Endothelial cell of hepatic sinusoid (primary cell): ENCODE measurements at regions not wholly inside any gene's neighbourhood (a gene's known extent, or its start where the extent isn't known, plus 50 kb on each side); places are given as distances from the start of the nearest gene placed in this dataset.
"Not testable (repeated sequence)": the region's sequence is repeated elsewhere in the genome, so short reads cannot be mapped to it uniquely, and the experiment has no call there.

ENCODE experiments used
- in situ Hi-C: cut with HindIII; loops from 2 replicates; pipeline ENCODE4 v1.10.0; 2017; ENCODE audit warnings: low sequenced_read_pairs

DNA sequence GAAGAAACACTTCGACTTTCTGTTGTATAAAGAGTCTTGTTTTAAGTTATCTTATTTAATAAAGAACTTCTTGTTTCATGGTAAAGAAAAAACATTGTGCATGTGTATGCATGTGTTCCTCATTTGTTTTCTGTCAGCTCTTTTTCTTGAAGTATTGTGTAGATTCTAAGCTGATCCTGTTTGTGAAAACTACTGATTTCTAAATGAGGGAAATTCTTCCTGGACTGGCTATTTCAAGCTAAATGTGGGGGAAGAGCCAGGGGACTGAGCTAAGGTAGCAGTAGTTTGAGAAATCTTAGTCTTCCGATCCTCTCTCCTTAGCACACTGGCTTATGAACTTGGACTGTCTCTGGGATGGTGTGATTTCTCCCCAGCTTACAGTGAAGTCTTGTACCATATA lies 56.4 kb upstream of the RBMS1 start:
- in situ Hi-C loops, result no loop called here

DNA sequence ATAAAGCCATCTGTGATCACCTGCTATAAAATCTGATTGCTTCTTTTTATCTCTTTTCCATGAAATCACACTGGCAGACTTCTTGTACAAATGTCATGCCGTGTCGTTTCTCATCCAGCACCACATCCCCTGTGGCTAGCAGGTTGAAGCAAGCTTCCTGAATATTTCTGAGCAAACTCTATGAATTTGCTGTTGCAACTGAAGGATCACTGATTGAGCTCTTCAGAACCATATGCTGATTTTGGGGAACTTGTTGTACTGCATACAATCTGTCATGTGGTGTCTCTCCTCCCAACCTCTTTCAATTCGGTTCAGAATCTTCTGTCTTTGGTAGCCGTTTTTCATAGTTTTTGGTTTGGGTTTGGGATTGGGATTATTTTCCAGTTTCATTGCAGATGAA lies 57.7 kb upstream of the RBMS1 start:
- in situ Hi-C loops, result no loop called here

DNA sequence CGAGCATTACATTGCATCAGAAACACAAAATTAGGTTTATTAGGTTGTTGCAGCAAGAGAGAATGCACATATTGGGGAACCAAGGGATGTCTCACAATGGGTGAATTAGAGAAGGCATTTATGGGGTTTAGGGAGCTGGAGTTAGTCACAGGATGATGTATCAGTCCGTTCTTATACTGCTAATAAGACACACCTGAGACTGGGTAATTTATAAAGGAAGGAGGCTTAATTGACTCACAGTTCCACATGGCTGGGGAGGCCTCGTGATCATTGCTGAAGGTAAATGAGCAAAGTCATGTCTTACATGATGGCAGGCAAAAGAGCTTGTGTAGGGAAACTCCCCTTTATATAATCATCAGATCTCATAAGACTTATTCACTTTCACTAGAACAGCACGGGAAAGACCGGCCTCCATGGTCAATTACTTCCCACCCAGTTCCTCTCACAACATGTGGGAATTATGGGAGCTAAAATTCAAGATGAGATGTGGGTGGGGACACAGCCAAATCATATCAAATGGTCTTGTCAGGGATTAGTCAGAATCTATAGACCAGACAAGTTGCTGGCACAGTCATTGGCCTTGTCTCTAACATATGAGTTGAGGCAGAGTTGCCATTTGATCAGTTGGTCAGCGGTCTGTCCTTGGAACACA lies 61.9 kb upstream of the RBMS1 start:
- in situ Hi-C loops, result no loop called here

DNA sequence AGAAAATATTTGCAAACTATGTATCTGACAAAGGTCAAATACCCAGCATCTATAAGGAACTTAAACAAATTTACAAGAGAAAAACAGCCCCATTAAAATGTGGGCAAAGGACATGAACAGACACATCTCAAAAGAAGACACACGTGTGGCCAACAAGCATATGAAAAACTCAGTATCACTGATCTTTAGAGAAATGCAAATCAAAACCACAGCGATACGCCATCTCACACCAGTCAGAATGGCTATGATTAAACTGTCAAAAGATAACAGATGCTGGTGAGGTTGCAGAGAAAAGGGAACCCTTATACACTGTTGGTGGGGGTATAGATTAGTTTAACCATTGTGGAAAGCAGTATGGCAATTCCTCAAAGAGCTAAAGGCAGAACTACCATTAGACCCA lies 64.3 kb upstream of the RBMS1 start:
- in situ Hi-C loops, result no loop called here

DNA sequence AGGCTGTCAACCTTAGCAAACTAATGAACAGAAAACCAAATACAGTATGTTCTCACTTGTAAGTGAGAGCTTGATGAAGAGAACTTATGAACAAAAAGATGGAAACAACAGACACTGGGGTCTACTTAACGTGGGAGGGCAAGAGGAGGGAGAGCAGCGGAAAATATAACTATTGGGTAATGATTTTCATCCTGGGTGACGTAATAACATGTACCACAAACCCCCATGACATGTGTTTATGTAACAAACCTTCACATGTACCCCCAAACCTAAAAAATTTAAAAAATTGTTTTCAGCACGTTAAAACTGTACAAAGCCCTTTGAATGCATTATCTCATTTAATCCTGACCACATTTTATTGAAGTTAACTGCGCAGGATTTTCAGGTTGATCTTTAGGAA lies 64.9 kb upstream of the RBMS1 start:
- in situ Hi-C loops, result no loop called here

DNA sequence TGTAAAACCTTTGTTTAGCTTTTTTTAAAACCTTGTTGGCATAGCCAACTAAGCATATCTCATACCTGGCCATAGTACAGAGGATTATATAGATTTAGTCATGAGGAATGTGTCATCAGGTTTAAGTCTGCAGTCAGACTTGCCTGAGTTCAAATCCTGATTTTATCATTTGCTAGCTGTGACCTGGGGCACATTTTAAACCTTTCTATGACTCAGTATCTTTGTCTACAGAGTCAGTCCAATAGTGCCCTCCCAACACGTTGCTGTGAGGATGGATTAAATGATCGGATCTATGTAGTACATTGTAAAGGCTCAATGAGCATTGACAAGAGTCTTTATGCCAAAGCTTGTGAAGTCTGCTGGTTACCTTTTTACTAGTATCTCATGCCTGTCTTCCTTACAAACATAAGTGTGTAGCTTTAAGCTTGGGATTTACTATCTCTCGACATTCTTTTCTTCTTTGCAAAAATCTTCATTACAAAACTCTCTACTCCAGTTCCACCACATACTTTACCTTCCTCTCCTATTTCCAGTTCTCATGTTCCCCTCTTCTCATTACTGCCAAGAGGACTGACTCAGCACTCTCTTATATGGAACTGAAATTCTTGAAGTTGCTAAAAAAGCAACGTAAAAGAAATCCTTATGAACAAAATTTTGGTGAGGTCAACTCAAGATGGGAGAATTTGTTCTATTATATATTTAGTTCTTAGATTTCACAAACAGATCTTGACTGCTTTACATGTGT lies 68.1 kb upstream of the RBMS1 start:
- in situ Hi-C loops, result no loop called here

DNA sequence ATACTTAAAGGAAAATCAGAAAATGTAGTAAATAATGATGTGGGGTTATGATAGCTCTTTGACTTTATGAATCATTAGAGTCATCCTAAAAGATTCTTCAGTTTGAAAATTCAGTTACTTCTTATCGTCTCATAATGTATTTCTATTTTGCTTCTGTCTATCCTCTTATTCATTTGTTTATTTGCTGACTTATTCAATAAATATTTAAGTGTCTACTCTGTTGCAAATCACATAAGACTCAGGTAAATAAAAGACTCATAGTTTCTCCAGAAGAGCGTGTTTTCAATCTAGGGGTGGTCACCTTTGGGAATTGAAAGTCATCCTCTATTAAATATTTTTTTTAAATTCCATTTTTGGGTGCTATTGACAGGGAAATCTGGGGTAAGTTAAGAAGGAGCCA lies 69.1 kb upstream of the RBMS1 start:
- in situ Hi-C loops, result no loop called here

DNA sequence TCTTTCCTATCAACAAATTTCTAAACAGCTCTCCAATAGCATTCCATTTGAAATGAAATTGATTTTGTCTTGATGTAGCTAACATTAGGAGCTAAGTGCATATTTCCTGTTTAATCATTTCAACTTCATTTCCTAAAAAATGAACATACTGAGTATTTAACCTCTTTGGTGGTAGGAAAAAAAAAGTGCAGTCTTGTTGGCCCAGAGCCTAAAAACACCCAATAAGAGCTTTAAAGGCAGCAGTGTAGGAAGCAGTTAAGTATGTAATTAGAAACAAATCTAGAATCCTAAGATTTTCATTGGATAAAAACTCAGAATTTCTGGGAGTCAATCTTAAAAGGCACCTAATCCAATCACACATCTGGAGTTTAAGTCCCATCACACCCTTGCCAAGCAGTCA lies 71.0 kb upstream of the RBMS1 start:
- in situ Hi-C loops, result no loop called here

DNA sequence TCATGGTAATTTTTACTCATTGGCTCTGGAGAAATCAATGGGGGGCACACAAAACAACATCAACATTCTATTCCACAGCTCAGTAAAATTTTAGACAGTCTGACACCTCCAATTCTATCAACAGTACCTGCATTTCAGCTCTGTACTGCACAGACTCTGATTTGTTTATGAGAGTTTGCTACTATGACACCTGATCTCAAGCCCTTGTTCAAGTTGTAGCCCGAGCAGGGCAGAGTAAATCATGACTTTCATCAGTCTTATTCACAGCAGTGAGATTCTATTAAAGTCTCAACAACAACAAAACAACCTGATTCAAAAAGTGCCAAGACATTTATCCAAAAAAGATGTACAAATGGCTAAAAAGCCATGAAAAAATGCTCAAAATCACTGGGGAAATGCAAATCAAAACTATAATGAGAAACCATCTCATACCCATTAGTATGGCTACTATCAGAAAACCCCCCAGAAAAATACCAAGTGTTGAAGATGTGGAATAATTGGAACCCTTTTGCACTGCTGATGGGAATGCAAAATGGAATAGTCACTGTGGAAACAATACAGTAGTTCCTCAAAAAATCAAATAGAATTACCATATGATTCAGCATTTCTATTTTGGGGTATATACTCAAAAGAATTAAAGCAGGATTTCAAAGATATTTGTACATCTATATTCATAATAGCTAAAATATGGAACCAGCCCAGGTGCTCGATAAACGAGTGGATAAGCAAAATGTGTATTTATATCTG lies 71.7 kb upstream of the RBMS1 start:
- in situ Hi-C loops, result no loop called here

DNA sequence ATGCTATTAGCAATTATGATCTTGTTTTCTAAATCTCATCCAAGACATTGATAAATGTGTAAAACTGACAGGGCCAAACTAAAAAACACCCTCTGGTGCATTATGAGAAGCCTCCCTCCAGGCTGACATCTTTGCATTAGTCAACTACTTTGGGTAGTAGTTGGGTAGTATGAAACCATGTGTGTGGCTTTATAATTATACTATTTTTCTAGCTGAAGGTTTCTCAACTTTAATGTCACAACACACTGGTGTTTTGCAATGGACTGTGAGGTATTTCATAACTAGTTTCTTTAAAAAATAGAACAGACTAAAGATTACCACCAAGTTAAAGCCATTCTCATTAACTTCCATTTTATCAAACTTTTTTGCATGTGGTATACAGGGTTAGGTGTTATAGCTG lies 73.1 kb upstream of the RBMS1 start:
- in situ Hi-C loops, result no loop called here

DNA sequence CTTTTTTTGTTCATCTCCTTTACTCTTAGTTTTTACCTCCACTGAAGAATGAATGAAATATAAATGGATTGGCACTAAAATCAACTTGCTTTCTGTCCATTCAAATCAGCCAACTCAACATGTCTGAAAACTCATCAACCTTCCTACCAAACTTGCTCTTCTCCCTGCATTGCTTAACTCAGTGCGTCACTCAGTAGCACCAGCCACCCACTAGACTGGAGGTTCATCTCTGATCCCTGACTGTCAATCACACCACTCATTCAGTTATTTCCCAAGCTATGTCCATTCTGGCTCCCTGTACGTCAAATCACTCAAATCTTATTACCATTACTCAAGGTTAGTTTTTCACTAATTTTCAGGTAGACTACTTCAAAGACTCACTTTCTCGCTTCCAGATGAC lies 75.2 kb upstream of the RBMS1 start:
- in situ Hi-C loops, result no loop called here

DNA sequence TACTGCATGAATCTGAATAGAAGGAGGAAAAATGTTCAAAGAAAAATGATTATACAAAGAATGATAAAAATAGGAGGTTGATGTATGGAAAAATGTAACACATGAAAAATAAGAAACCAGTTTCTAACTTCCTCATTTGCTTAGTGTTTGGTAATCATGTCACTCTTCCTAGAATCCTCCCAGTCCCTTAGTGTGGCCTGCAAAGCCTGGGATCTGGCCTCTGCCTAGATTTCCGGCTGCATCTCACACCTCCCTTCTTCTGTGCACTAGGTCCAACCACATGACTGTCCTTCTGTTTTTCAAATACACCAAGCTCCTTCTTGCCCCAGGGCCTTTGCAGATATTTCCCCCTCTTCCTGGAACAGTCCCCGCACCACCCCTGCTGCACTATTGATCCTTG lies 76.8 kb upstream of the RBMS1 start:
- in situ Hi-C loops, result no loop called here

DNA sequence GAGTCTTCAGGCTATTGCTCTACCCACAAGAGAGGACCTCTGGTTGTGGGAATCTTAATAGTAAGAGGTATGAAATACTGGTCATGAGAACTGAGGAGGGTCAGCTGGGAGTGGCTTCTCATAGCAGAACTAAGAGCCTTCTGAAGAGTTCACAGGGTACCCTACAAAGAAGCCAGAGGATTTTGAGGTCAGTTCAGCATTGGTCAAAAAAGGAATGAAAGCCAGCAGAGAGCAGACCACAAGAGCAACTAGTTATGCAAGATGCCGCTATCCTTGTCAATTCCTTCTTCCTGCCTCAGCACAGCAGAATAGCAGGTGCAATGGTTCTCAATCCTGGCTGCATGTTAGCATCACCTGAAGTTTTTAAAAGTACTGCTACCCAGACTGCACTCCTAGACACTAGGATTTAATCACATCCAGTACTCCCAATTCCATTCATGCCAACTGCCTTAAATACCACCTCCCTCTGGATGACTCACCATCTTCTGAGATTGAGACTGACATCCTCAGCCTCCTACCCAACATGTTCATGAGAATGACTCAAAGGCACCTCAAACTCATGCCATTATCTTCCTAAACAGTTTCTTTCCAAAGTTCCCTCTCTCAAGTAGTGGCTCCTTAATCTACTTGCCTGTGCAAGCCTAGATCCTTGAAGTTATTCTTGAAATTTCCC lies 81.0 kb upstream of the RBMS1 start:
- in situ Hi-C loops, result no loop called here

DNA sequence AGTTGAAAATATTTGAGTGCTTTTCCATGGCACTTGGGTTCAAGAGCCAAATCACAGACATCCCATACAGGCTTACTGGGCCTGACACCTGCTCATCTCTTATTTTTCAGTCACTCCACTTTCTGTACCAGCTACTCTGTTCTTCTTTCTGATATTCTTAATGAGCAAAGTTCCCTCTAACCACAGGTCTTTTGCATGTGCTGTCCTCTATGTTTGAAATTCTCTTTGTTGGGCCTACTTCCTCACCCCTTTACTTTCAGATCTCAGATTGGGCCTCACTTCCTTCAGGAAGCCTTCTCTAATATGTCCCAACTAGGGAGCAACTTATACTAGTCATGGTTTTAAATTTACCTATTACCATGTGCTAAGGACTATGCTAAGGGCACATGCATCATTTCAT lies 81.8 kb upstream of the RBMS1 start:
- in situ Hi-C loops, result no loop called here

DNA sequence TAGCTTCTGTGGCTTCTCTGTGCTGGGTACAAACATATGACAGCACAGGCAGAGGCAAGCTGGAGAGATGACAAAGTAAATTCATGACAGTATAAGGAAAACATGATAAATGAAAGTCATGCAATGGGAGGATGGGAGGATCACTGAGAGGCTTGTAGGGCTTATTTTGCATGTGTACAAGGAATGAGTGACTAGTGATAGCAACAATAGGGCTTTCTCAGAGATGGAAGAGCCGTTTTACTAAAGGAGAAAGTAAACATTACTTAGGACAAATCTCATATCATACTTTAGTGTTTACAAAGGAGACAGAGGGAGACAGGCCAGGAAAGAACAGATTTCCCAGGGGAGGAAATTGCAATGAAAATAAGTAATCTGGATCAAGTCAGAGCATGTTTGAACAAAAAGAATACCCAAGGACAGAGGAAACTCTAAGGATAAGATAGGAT lies 82.5 kb upstream of the RBMS1 start:
- in situ Hi-C loops, result no loop called here

DNA sequence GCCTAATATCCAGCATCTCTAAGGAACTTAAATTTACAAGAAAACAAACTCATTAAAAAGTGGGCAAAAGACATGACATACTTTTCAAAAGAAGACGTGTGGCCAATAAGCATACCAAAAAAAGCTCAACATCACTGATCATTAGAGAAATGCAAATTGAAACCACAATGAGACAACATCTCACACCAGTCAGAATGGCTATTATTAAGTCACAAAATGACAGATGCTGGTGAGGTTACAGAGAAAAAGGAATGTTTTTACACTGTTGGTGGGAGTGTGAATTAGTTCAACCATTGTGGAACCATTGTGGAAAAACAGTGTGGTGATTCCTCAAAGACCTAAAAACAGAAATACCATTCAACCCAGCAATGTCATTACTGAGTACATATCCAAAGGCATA lies 83.5 kb upstream of the RBMS1 start:
- in situ Hi-C loops, result not testable (repeated sequence)

DNA sequence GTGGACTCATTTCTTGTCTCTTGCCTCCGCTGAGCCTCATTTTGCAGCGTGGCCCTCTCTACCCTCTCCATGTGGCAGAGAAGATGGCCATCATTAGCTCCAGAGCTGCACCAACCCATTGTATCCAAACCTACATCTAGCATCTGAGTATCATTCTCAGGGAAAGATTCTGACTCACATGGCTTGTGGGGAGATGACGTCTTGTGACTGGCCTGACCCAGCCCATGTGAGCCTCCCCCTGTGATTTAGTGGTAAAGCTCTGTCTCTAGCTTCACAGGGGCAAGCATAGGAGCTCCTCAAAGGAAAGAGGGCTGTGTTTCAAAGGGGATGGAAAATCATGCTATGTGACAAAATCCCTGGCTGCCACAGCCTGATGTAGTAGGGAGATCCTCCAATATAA lies 87.4 kb upstream of the RBMS1 start:
- in situ Hi-C loops, result loop anchor here (5.0 kb wide), 1 partner anchor 64 kb away; no protein-coding TSS in a partner anchor

DNA sequence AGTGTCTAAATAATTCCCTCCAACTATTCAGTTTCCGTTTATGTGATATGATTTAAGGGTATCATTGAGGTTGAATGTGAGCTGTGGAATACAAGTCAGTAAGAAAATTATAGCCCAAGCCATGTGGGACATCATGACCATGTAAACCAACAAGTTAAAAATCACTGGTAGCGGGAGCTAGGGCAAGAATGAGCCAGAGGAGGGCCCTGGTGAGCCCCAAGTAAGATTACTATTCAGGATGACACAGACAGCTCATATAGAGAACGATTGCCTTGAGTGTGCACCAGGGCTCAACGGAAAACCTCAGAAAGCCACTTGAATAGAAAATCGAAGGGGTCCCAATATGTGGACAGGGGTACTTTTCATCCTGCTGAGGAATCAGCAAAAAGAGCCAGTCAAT lies 87.8 kb upstream of the RBMS1 start:
- in situ Hi-C loops, result loop anchor here (5.0 kb wide), 1 partner anchor 64 kb away; no protein-coding TSS in a partner anchor

DNA sequence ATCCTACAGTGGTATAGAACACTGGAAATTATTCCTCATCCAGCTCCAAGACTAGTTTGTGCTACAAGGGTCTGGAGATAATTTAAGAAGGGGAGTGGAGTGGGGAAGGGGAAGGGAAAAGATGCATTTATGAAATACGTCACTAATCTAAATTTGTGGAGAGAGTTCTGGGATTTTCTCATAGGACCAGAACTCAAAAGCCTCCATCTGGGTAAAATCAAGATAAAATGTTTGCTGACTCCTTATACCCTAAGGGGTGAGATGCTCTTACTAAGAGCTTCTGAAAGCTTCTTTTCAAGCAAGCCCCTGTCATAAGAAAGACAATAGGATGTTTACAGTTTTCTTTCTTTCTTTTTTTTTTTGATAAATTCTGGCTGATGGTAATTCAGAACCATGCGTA lies 88.5 kb upstream of the RBMS1 start:
- in situ Hi-C loops, result loop anchor here (5.0 kb wide), 1 partner anchor 65 kb away; no protein-coding TSS in a partner anchor

DNA sequence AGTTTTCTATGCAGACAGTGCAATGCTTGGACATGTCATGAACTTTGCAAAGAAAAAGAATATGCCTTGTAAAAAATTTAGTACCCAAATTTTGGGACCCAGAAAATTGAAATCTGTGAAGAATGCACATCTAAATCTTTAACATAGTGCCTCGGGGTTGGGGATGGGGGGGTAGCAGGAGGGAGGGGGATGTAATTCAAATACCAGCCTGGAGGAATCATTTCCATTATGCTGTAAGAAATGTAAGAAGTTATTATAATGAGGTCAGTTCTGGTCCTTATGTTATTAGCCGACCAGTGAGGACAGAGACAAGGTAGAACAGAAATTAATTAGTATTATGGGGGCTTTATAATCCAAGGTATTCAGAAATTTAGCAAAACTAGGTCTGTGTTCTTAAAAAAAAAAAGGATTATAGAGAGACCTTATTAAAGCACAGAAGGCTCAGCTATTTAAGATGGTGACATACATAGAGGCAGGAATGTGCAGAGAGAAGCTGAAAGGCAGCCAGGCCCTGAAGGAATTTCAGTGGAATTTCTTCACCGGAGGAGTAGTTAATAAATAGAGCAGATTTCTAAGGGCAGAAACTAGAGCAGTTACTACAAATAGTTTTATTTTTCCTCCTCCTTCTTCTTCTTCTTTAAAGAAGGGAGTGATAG lies 89.0 kb upstream of the RBMS1 start:
- in situ Hi-C loops, result loop anchor here (5.0 kb wide), 1 partner anchor 65 kb away; no protein-coding TSS in a partner anchor

DNA sequence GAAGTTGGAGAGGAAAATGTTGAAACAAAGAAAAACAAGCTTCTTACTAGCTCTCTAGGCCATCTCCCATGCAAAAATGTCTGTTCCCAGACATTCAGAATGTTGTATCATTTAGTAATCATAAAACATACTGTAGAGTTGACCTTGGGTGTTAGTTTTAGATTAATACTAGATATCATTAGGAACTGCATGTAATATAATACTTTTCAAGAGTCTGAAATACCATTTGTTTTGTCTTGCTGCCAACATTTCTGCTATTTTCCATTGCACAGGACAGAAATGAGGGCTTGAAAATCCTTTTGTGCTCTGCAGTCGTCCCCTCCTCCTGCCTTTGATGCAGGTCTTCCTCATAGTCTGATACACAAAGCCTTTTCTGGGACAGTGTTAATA lies 89.5 kb upstream of the RBMS1 start:
- in situ Hi-C loops, result loop anchor here (5.0 kb wide), 1 partner anchor 66 kb away; no protein-coding TSS in a partner anchor
